ENCODE measurements at regions not wholly inside any gene's neighbourhood (a gene's known extent, or its start where the extent isn't known, plus 50 kb on each side); places are given as distances from the start of the nearest gene placed in this dataset.
"Not testable (repeated sequence)": the region's sequence is repeated elsewhere in the genome, so short reads cannot be mapped to it uniquely, and the experiment has no call there.

DNA sequence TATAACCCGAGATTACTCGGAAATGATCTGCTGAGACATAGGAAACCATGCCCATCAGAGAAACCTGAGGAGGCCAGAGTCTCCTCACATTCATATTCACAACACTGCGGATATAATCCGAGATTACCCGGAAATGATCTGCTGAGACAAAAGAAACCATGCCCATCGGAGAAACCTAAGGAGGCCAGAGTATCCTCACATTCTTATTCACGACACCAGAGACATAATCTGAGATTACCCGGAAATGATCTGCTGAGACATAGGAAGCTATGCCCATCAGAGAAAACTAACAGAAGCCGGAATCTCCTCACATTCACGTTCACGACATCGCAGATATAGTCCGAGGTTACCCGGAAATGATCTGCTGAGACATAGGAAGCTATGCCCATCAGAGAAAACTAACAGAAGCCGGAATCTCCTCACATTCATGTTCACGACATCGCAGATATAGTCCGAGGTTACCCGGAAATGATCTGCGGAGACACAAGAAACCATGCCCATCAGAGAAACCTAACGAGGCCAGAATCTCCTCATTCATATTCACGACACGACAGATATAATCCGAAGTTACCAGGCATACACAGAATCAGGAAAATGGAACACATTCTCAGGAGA, 422.3 kb upstream of the AKR1E2 start:
- TF ChIP-seq CTCF (IDR thresholded peaks at IDR 0.05) (no peak), EZH2 (IDR thresholded peaks at IDR 0.05; ENCODE audit: borderline replicate concordance, insufficient read depth, low read depth, low read length, poor library complexity, severe bottlenecking) (no peak)
- POLR2A ChIA-PET = no interaction called here
- H3K4me1 Mint-ChIP-seq = no peaks in the 10 kb centered on the region

GRCh38 chr10:4401080-4401479, 424.9 kb upstream of the AKR1E2 start:
- H2AFZ ChIP-seq (ENCODE audit: insufficient read depth, low read depth, low read length, poor library complexity, severe bottlenecking); H3K4me3 Mint-ChIP-seq; H3K4me2 ChIP-seq (replicated peaks; ENCODE audit: low read depth, low read length, poor library complexity, severe bottlenecking); ATAC-seq (ENCODE audit: low read depth); H3K79me2 ChIP-seq (ENCODE audit: control insufficient read depth, insufficient read depth, low read length); H3K9me3 ChIP-seq (ENCODE audit: control extremely low read depth in 1 of 3, control insufficient read depth in 2 of 3, insufficient read depth in 1 of 3, low read length in 2 of 3); CTCF ChIA-PET; H3K27me3 Mint-ChIP-seq; H3K9me3 Mint-ChIP-seq (ENCODE audit: insufficient read depth); H3K4me3 ChIP-seq (ENCODE audit: control extremely low read depth in 1 of 5, extremely low read depth in 1 of 5, insufficient read depth in 1 of 5, low read depth in 2 of 5, low read length in 4 of 5); DNase-seq; H3K4me1 Mint-ChIP-seq; H3K27me3 ChIP-seq (replicated peaks in 1 of 4; ENCODE audit: control extremely low read depth in 1 of 4, control insufficient read depth in 3 of 4, insufficient read depth in 4 of 4, low read length in 3 of 4); H3K27ac ChIP-seq (ENCODE audit: low read length in 2 of 2); POLR2A ChIA-PET; H4K20me1 ChIP-seq (ENCODE audit: control insufficient read depth, insufficient read depth, low read length, poor library complexity, severe bottlenecking); intact Hi-C loops (cut with micrococcal nuclease); H3K27ac Mint-ChIP-seq; H3K36me3 ChIP-seq (replicated peaks in 1 of 2; ENCODE audit: control extremely low read depth in 1 of 2, control insufficient read depth in 1 of 2, extremely low read depth in 1 of 2, insufficient read depth in 2 of 2, low read length in 1 of 2); H3K9ac ChIP-seq (ENCODE audit: low read length); H3K4me1 ChIP-seq (ENCODE audit: control insufficient read depth in 2 of 2, insufficient read depth in 2 of 2, low read length in 2 of 2): not testable (repeated sequence)
- 92% methylated on average over 4 of the region's 4 CpGs for WGBS (ENCODE audit: insufficient coverage)

More for the DNA sequence above, 422.3 kb upstream of the AKR1E2 start:
- H3K79me2 ChIP-seq (ENCODE audit: control insufficient read depth, insufficient read depth, low read length) = no peaks in the 10 kb centered on the region
- CTCF ChIA-PET = interaction anchor here (0.7 kb wide), 1 partner anchor 482 kb away, joined by 3 read pairs; no protein-coding TSS in a partner anchor
- H3K4me3 Mint-ChIP-seq = no peak overlapping the region
- no peak overlapping the region for H3K4me2 ChIP-seq (replicated peaks; ENCODE audit: low read depth, low read length, poor library complexity, severe bottlenecking)
- no peaks in the 10 kb centered on the region for H3K9me3 Mint-ChIP-seq (ENCODE audit: insufficient read depth)
- no peaks in the 10 kb centered on the region for H3K4me1 ChIP-seq (ENCODE audit: control insufficient read depth in 2 of 2, insufficient read depth in 2 of 2, low read length in 2 of 2)
- no peaks in the 10 kb centered on the region for H3K36me3 ChIP-seq (replicated peaks in 1 of 2; ENCODE audit: control extremely low read depth in 1 of 2, control insufficient read depth in 1 of 2, extremely low read depth in 1 of 2, insufficient read depth in 2 of 2, low read length in 1 of 2)
- intact Hi-C loops (cut with micrococcal nuclease) = no loop called here
- no peak overlapping the region for H3K27ac ChIP-seq (ENCODE audit: low read length in 2 of 2)
- no peak overlapping the region for H2AFZ ChIP-seq (ENCODE audit: insufficient read depth, low read depth, low read length, poor library complexity, severe bottlenecking)
- no peak overlapping the region for H3K27ac Mint-ChIP-seq
- H3K27me3 Mint-ChIP-seq = no peaks in the 10 kb centered on the region
- H4K20me1 ChIP-seq (ENCODE audit: control insufficient read depth, insufficient read depth, low read length, poor library complexity, severe bottlenecking) = no peaks in the 10 kb centered on the region
- no peak overlapping the region for H3K9ac ChIP-seq (ENCODE audit: low read length)
- no peak for DNase-seq
- H3K27me3 ChIP-seq (replicated peaks in 1 of 4; ENCODE audit: control extremely low read depth in 1 of 4, control insufficient read depth in 3 of 4, insufficient read depth in 4 of 4, low read length in 3 of 4) = no peaks in the 10 kb centered on the region
- 95% methylated on average over 24 of the region's 24 CpGs for WGBS (ENCODE audit: insufficient coverage)
- H3K4me3 ChIP-seq (ENCODE audit: control extremely low read depth in 1 of 5, extremely low read depth in 1 of 5, insufficient read depth in 1 of 5, low read depth in 2 of 5, low read length in 4 of 5) = no peak overlapping the region
- H3K9me3 ChIP-seq (ENCODE audit: control extremely low read depth in 1 of 3, control insufficient read depth in 2 of 3, insufficient read depth in 1 of 3, low read length in 2 of 3) = no peaks in the 10 kb centered on the region
- ATAC-seq (ENCODE audit: low read depth) = no peak

Data from B cell (primary cell).